HG02885 (cell line): ENCODE measurements at regions not wholly inside any gene's neighbourhood (a gene's known extent, or its start where the extent isn't known, plus 50 kb on each side); places are given as distances from the start of the nearest gene placed in this dataset.

Experiments
- ATAC-seq: cut with Tn5 transposase; IDR thresholded peaks from one replicate; pipeline ENCODE4 v1.9.1; 2021; ENCODE audit warnings: mild to moderate bottlenecking; ENCODE audit not compliant: unreplicated experiment, poor library complexity

DNA sequence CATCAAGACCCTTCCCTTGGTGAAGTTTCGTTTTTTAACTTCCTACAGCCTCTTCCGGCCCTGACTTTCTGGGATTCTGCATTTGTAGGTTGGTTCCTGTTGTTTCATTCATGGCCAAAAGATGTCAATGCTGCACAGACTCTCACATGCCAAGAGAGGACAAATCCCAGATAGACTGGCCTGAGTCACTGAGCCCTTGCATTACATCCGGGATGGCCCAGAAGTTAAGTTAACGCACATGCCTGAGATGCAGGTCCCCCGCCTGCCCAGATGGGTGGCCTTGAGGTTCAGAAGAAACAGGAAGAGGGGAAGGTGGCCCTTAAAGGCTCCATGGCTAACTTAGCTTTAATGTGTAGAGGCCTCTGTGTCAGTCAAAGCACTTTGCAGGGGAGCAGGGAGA lies 51.6 kb upstream of the SRGAP3 start:
- ATAC-seq, result no peak

DNA sequence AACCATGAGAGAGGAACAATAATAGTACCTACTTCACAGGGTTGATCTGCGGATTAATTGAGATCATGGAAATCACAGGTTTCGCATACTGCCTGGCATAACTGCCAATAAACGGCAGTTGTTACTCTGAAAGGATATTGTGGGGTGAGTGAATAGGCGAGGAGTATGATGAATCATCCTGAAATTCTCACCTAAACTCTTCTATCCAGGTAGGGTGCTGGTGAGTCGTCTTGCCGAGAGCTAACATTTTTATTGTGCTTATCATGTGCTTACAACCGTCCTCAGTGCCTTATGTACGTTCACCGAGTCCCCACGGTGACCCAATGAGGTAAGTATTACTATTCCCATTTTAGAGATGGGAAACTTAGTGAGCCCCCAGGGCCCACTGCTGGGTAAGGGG lies 52.4 kb upstream of the SRGAP3 start:
- no peak for ATAC-seq

DNA sequence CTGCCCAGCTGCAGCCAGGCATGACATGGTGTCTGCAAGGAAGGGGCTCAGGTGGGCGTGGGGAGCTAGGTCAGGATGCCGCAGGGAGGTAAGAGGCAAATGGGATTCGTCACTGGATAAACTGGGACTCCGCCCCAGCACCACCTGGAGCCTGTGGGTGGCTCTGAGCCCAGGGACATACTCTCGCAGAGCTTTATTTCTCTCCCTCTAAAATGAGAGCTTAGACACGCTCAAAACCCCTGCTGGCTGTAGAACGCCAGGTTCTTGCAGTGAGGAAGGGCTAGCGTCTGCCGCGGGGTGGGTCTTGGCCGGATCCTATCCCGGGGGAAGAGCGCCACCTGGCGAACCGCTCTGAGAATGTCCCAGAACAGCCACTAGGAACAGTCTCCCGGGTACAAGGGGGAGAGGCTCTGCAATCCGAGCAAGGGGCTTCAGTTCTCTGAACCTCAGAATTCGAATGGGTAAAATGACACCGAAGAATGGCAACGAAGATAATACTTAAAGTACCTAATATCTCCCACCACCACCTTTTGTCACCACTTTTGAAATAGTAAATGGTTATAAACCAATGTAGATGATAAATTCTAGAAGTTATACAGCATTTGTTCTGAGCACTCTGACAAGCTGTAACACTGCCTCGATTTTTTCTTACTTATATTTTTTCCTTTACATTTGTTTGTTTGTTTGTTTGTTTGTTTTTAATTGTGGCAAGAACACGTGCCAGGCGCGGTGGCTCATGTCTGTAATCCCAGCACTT lies 53.2 kb upstream of the SRGAP3 start:
- peak; percentile 95 for ATAC-seq

- no peak for ATAC-seq
Measured at GRCh38 chr3:9308298-9308990, 54.4 kb upstream of the THUMPD3 start.

DNA sequence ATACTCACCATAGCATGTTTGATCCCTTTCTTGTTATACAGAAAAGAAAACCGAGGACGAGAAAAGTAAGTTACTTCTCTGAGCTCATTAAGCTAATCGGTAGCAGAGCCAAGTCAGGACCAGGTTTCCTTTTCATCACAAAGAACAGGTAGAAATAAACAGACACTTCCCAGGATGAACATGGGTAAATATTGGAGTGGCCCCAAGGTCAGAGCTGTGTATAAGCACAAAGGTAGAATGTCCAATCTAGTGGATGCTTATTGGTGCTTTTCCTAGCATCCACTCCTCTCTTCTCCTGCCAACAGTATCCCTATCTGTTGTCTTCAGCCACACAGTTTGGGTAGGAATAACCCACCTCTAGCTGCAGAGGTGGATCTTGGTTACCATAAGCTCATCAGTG lies 52.8 kb upstream of the THUMPD3 start:
- no peak for ATAC-seq

GRCh38 chr3:9311228-9311627 lies 51.6 kb upstream of the THUMPD3 start:
- ATAC-seq, result no peak
